CD4-positive, alpha-beta T cell treated with Interleukin-2 at 100 ng/mL for 4 hours (primary cell): ENCODE measurements at regions not wholly inside any gene's neighbourhood (a gene's known extent, or its start where the extent isn't known, plus 50 kb on each side); places are given as distances from the start of the nearest gene placed in this dataset.
"Not testable (repeated sequence)": the region's sequence is repeated elsewhere in the genome, so short reads cannot be mapped to it uniquely, and the experiment has no call there.

Experiments
- DNase-seq: peaks from one replicate; pipeline ENCODE4 v3.0.0-alpha.2; 2020; ENCODE audit warnings: low spot score

- DNase-seq = no peak
Observed at GRCh38 chr2:193154076-193154475, 959.3 kb upstream of the TMEFF2 start.

GRCh38 chr2:193153576-193153975 lies 958.8 kb upstream of the TMEFF2 start:
- DNase-seq = no peak

GRCh38 chr2:193142467-193142866 lies 947.7 kb upstream of the TMEFF2 start:
- not testable (repeated sequence) for DNase-seq

GRCh38 chr2:193141998-193142397 lies 947.3 kb upstream of the TMEFF2 start:
- DNase-seq = no peak

- DNase-seq = not testable (repeated sequence)
Observed at GRCh38 chr2:193140895-193141294, 946.2 kb upstream of the TMEFF2 start.

GRCh38 chr2:193124815-193125214 lies 930.1 kb upstream of the TMEFF2 start:
- no peak for DNase-seq

- no peak for DNase-seq
Observed at GRCh38 chr2:193114827-193115226, 920.1 kb upstream of the TMEFF2 start.

- DNase-seq = no peak
Observed at GRCh38 chr2:193112986-193113385, 918.3 kb upstream of the TMEFF2 start.

GRCh38 chr2:193103064-193103463 lies 908.3 kb upstream of the TMEFF2 start:
- no peak for DNase-seq

- DNase-seq = no peak
Observed at GRCh38 chr2:193101591-193101990, 906.9 kb upstream of the TMEFF2 start.

- no peak for DNase-seq
Observed at GRCh38 chr2:193088026-193088425, 893.3 kb upstream of the TMEFF2 start.

GRCh38 chr2:193076995-193077394 lies 882.3 kb upstream of the TMEFF2 start:
- no peak for DNase-seq

GRCh38 chr2:193074933-193075332 lies 880.2 kb upstream of the TMEFF2 start:
- DNase-seq = no peak

GRCh38 chr2:193072647-193073046 lies 877.9 kb upstream of the TMEFF2 start:
- DNase-seq = no peak

- not testable (repeated sequence) for DNase-seq
Observed at GRCh38 chr2:193025556-193025955, 830.8 kb upstream of the TMEFF2 start.

GRCh38 chr2:193024791-193025190 lies 830.1 kb upstream of the TMEFF2 start:
- no peak for DNase-seq

GRCh38 chr2:193011870-193012269 lies 817.1 kb upstream of the TMEFF2 start:
- DNase-seq = no peak

GRCh38 chr2:192993059-192993458 lies 798.3 kb upstream of the TMEFF2 start:
- no peak for DNase-seq

- DNase-seq = no peak
Observed at GRCh38 chr2:192983173-192983572, 788.4 kb upstream of the TMEFF2 start.

GRCh38 chr2:192978395-192978794 lies 783.7 kb upstream of the TMEFF2 start:
- no peak for DNase-seq

- no peak for DNase-seq
Observed at GRCh38 chr2:192971981-192972380, 777.2 kb upstream of the TMEFF2 start.

- no peak for DNase-seq
Observed at GRCh38 chr2:192969055-192969454, 774.3 kb upstream of the TMEFF2 start.

GRCh38 chr2:192960945-192961344 lies 766.2 kb upstream of the TMEFF2 start:
- DNase-seq = no peak

GRCh38 chr2:192958615-192959014 lies 763.9 kb upstream of the TMEFF2 start:
- not testable (repeated sequence) for DNase-seq

- DNase-seq = no peak
Observed at GRCh38 chr2:192957425-192957824, 762.7 kb upstream of the TMEFF2 start.
